ENCODE measurements at regions not wholly inside any gene's neighbourhood (a gene's known extent, or its start where the extent isn't known, plus 50 kb on each side); places are given as distances from the start of the nearest gene placed in this dataset.

- WGBS, 2 donors = 84% methylated on average over 2 to 13 of the region's 13 CpGs
- Histone ChIP-seq H3K4me3 (no peak overlapping the region), H3K27me3 (no peaks in the 10 kb centered on the region), H3K36me3 (ENCODE audit: low read depth, missing control alignments) (no peaks in the 10 kb centered on the region), H3K9me3 (no peaks in the 10 kb centered on the region), H3K27ac (no peak overlapping the region), H3K4me1 (no peaks in the 10 kb centered on the region)
- no peak for TF ChIP-seq CTCF (IDR thresholded peaks at IDR 0.05)
- TF ChIP-seq POLR2A (IDR thresholded peaks at IDR 0.05) = no peak
- DNase-seq = no peak
- intact Hi-C loops (cut with DNase I; ENCODE audit: low total_unique reads) = no loop called here
These were observed 853.5 kb upstream of the SALL3 start for GRCh38 chr18:78126106-78126505.

- intact Hi-C loops (cut with DNase I; ENCODE audit: low total_unique reads) = no loop called here
These were observed 853.1 kb upstream of the SALL3 start for GRCh38 chr18:78126536-78126935.

GRCh38 chr18:78127041-78127440 lies 852.6 kb upstream of the SALL3 start:
- Histone ChIP-seq H3K9me3 (no peaks in the 10 kb centered on the region), H3K27me3 (no peaks in the 10 kb centered on the region), H3K4me1 (no peaks in the 10 kb centered on the region), H3K4me3 (no peak overlapping the region), H3K27ac (no peak overlapping the region), H3K36me3 (ENCODE audit: low read depth, missing control alignments) (no peaks in the 10 kb centered on the region)
- 58 to 76% methylated on average over 17 to 20 of the region's 20 CpGs for WGBS, 2 donors
- DNase-seq = no peak
- TF ChIP-seq CTCF (IDR thresholded peaks at IDR 0.05) (no peak), POLR2A (IDR thresholded peaks at IDR 0.05) (no peak)
- intact Hi-C loops (cut with DNase I; ENCODE audit: low total_unique reads) = no loop called here

More at GRCh38 chr18:78126536-78126935, 853.1 kb upstream of the SALL3 start:
- no peak for DNase-seq
- Histone ChIP-seq H3K27me3 (no peaks in the 10 kb centered on the region), H3K36me3 (ENCODE audit: low read depth, missing control alignments) (no peaks in the 10 kb centered on the region), H3K27ac (no peak overlapping the region), H3K4me3 (no peak overlapping the region), H3K9me3 (no peaks in the 10 kb centered on the region), H3K4me1 (no peaks in the 10 kb centered on the region)
- TF ChIP-seq POLR2A (IDR thresholded peaks at IDR 0.05) (no peak), CTCF (IDR thresholded peaks at IDR 0.05) (no peak)
- 20 to 40% methylated on average over 21 of the region's 21 CpGs for WGBS, 2 donors

GRCh38 chr18:78128004-78128403 lies 851.6 kb upstream of the SALL3 start:
- H3K4me1 ChIP-seq = no peaks in the 10 kb centered on the region
- no peak for TF ChIP-seq POLR2A (IDR thresholded peaks at IDR 0.05)
- TF ChIP-seq CTCF (IDR thresholded peaks at IDR 0.05) = no peak
- H3K4me3 ChIP-seq = no peak overlapping the region
- H3K27me3 ChIP-seq = no peaks in the 10 kb centered on the region
- DNase-seq = no peak
- 84 to 85% methylated on average over 8 of the region's 8 CpGs for WGBS, 2 donors
- intact Hi-C loops (cut with DNase I; ENCODE audit: low total_unique reads) = no loop called here
- H3K9me3 ChIP-seq = no peaks in the 10 kb centered on the region
- H3K27ac ChIP-seq = no peak overlapping the region
- H3K36me3 ChIP-seq (ENCODE audit: low read depth, missing control alignments) = no peaks in the 10 kb centered on the region

GRCh38 chr18:78129260-78129659 lies 850.4 kb upstream of the SALL3 start:
- Histone ChIP-seq H3K4me3 (no peak overlapping the region), H3K4me1 (no peaks in the 10 kb centered on the region), H3K27me3 (no peaks in the 10 kb centered on the region), H3K36me3 (ENCODE audit: low read depth, missing control alignments) (no peaks in the 10 kb centered on the region), H3K27ac (no peak overlapping the region), H3K9me3 (no peaks in the 10 kb centered on the region)
- no peak for TF ChIP-seq POLR2A (IDR thresholded peaks at IDR 0.05)
- TF ChIP-seq CTCF (IDR thresholded peaks at IDR 0.05) = no peak
- 83 to 95% methylated on average over 8 of the region's 8 CpGs for WGBS, 2 donors
- intact Hi-C loops (cut with DNase I; ENCODE audit: low total_unique reads) = no loop called here
- no peak for DNase-seq
